GM23338 (cell line): ENCODE measurements at regions not wholly inside any gene's neighbourhood (a gene's known extent, or its start where the extent isn't known, plus 50 kb on each side); places are given as distances from the start of the nearest gene placed in this dataset.

Experiments
- ATAC-seq: fragments of 200-7000 bp; cut with Tn5 transposase; 3 replicates; pipeline ENCODE4 v1.9.1; 2020
- DNase-seq: peaks from one replicate; pipeline ENCODE4 v3.0.0-alpha.2; 2015; ENCODE audit warnings: low spot score
- H2AFZ ChIP-seq: fragments of 200-600 bp; sonication (generic); 2 replicates; pipeline ENCODE4 v1.8.0; 2016; ENCODE audit warnings: antibody characterized with exemption, mild to moderate bottlenecking, moderate library complexity
- H3F3A ChIP-seq: fragments of 200-600 bp; sonication (generic); replicated peaks from 2 replicates; pipeline ENCODE4 v1.8.0; 2017; ENCODE audit warnings: antibody characterized with exemption, mixed run types, low read depth
- H3K27ac ChIP-seq: fragments of 200-600 bp; sonication (generic); 2 replicates; pipeline ENCODE4 v1.6.1; 2016; ENCODE audit warnings: low read depth
- H3K27me3 ChIP-seq: fragments of 200-600 bp; sonication (generic); 2 replicates; pipeline ENCODE4 v1.8.0; 2016; ENCODE audit warnings: mild to moderate bottlenecking, mixed run types, moderate library complexity; ENCODE audit not compliant: insufficient read depth
- H3K36me3 ChIP-seq: fragments of 200-600 bp; sonication (generic); 2 replicates; pipeline ENCODE4 v1.8.0; 2016; ENCODE audit warnings: mild to moderate bottlenecking; ENCODE audit not compliant: insufficient read depth
- H3K4me1 ChIP-seq: fragments of 200-600 bp; sonication (generic); 2 replicates; pipeline ENCODE4 v1.8.0; 2016; ENCODE audit warnings: mild to moderate bottlenecking, moderate library complexity; ENCODE audit not compliant: insufficient read depth
- H3K4me2 ChIP-seq: fragments of 200-600 bp; sonication (generic); 2 replicates; pipeline ENCODE4 v1.7.1; 2017; ENCODE audit warnings: mixed run types
- H3K4me3 ChIP-seq: fragments of 200-600 bp; sonication (generic); 2 replicates; pipeline ENCODE4 v1.6.1; 2016; ENCODE audit warnings: mixed run types
- H3K79me2 ChIP-seq: fragments of 200-600 bp; sonication (generic); replicated peaks from 2 replicates; pipeline ENCODE4 v1.8.0; 2017; ENCODE audit warnings: mild to moderate bottlenecking; ENCODE audit not compliant: insufficient read depth
- H3K9me2 ChIP-seq: fragments of 200-600 bp; sonication (generic); 2 replicates; pipeline ENCODE4 v1.8.0; 2017; ENCODE audit not compliant: insufficient read depth
- H4K20me1 ChIP-seq: fragments of 200-600 bp; sonication (generic); replicated peaks from 2 replicates; pipeline ENCODE4 v1.8.0; 2017; ENCODE audit warnings: mild to moderate bottlenecking; ENCODE audit not compliant: insufficient read depth
- H3K27ac Mint-ChIP-seq: 2 replicates; pipeline ENCODE4 v1.8.0; 2020; ENCODE audit warnings: inconsistent platforms, mild to moderate bottlenecking, moderate library complexity, mixed read lengths
- H3K27me3 Mint-ChIP-seq: 3 replicates; pipeline ENCODE4 v1.8.0; 2022; ENCODE audit warnings: low read depth, mild to moderate bottlenecking, moderate library complexity, mixed read lengths, inconsistent platforms; ENCODE audit not compliant: insufficient read depth, poor library complexity
- H3K36me3 Mint-ChIP-seq: 3 replicates; pipeline ENCODE4 v1.8.0; 2021; ENCODE audit warnings: low read depth, mild to moderate bottlenecking, inconsistent platforms, moderate library complexity, mixed read lengths
- H3K4me1 Mint-ChIP-seq: 3 replicates; pipeline ENCODE4 v1.8.0; 2020; ENCODE audit warnings: mild to moderate bottlenecking, inconsistent platforms, mixed read lengths
- H3K4me3 Mint-ChIP-seq: 3 replicates; pipeline ENCODE4 v1.8.0; 2021; ENCODE audit warnings: moderate library complexity, mild to moderate bottlenecking, inconsistent platforms, mixed read lengths
- H3K9me3 Mint-ChIP-seq: 3 replicates; pipeline ENCODE4 v1.8.0; 2020; ENCODE audit warnings: moderate library complexity, mild to moderate bottlenecking, inconsistent platforms, mixed read lengths
- CTCF ChIP-seq, 2 experiments: fragments of 200-600 bp in 1 of 2; sonication (generic) in 1 of 2; conservative IDR thresholded peaks; 2 replicates each; pipeline versions ENCODE4 v1.5.1 to v1.6.1; 2016 to 2017; ENCODE audit warnings: antibody characterized with exemption in 2 of 2, low read depth in 2 of 2, mild to moderate bottlenecking in 2 of 2, moderate library complexity in 1 of 2
- EZH2 ChIP-seq: fragments of 200-600 bp; sonication (generic); IDR thresholded peaks from one replicate; pipeline ENCODE4 v1.8.0; 2017; ENCODE audit warnings: antibody characterized with exemption, mild to moderate bottlenecking, low read depth; ENCODE audit not compliant: unreplicated experiment
- NANOG ChIP-seq: IDR thresholded peaks from 2 replicates; pipeline ENCODE4 v1.6.1; 2016; ENCODE audit warnings: antibody characterized with exemption, borderline replicate concordance
- POLR2AphosphoS5 ChIP-seq: IDR thresholded peaks from 2 replicates; pipeline ENCODE4 v1.6.1; 2016; ENCODE audit warnings: antibody characterized with exemption, low read depth
- REST ChIP-seq: IDR thresholded peaks from one replicate; pipeline ENCODE4 v1.6.1; 2018; ENCODE audit warnings: antibody characterized with exemption; ENCODE audit not compliant: unreplicated experiment
- ZNF114 ChIP-seq: fragments of 250-450 bp; sonication (Bioruptor Pico); IDR thresholded peaks from 2 replicates; pipeline ENCODE4 v1.5.0; 2020; ENCODE audit warnings: mild to moderate bottlenecking, moderate library complexity
- ZNF331 ChIP-seq: fragments of 250-450 bp; sonication (Bioruptor Pico); IDR thresholded peaks from 2 replicates; pipeline ENCODE4 v1.5.0; 2020; ENCODE audit warnings: low read depth, mild to moderate bottlenecking, moderate library complexity

- TF ChIP-seq EZH2 (no peak), CTCF (conservative IDR thresholded peaks at IDR 0.05; ENCODE audit: low read depth in 2 of 2) (no peak), ZNF331 (CRISPR knock-in tag) (no peak)
These were observed 70.4 kb downstream of the GGTLC2 start (continued) for GRCh38 chr22:22714600-22715335.

- DNase-seq (no peak), ATAC-seq (no peak)
- H3K4me3 Mint-ChIP-seq, result no peak overlapping the region
- H3K36me3 ChIP-seq, result no peaks in the 10 kb centered on the region
- H3K36me3 Mint-ChIP-seq, result no peaks in the 10 kb centered on the region
- H3K27ac Mint-ChIP-seq, result no peak overlapping the region
- no peak overlapping the region for H2AFZ ChIP-seq
- no peak overlapping the region for H3K4me2 ChIP-seq
- no peaks in the 10 kb centered on the region; the same call in 2 of the 3 replicates for H3K9me3 Mint-ChIP-seq
- H3F3A ChIP-seq, result no peaks in the 10 kb centered on the region
- peaks cover 69% of the 10 kb centered on the region for H3K27me3 Mint-ChIP-seq
- H3K27ac ChIP-seq, result no peak overlapping the region
- no peaks in the 10 kb centered on the region for H3K79me2 ChIP-seq
- H3K27me3 ChIP-seq, result peaks cover 100% of the 10 kb centered on the region
- no peaks in the 10 kb centered on the region; the same call in 1 of the 2 replicates for H4K20me1 ChIP-seq
- 0 out of 2 replicates have a peak, but pooled peaks cover 4% of the 10 kb centered on the region for H3K9me2 ChIP-seq
- H3K4me1 ChIP-seq, result no peaks in the 10 kb centered on the region
- TF ChIP-seq ZNF331 (CRISPR knock-in tag), result no peak
- no peak for TF ChIP-seq ZNF114 (CRISPR knock-in tag)
- TF ChIP-seq NANOG, result no peak
- TF ChIP-seq POLR2AphosphoS5, result no peak
- no peak for TF ChIP-seq EZH2
- no peak for TF ChIP-seq CTCF (conservative IDR thresholded peaks at IDR 0.05; ENCODE audit: low read depth in 2 of 2)
- TF ChIP-seq REST, result no peak
- H3K4me1 Mint-ChIP-seq, result no peaks in the 10 kb centered on the region
- H3K4me3 ChIP-seq, result no peak overlapping the region
These were observed 71.8 kb downstream of the GGTLC2 start for GRCh38 chr22:22716136-22716665.
